ENCODE measurements at regions not wholly inside any gene's neighbourhood (a gene's known extent, or its start where the extent isn't known, plus 50 kb on each side); places are given as distances from the start of the nearest gene placed in this dataset.

GRCh38 chr5:157961176-157961575 lies 102.2 kb upstream of the CLINT1 start:
- TF ChIP-seq NR3C1 (CRISPR knock-in tag; conservative IDR thresholded peaks at IDR 0.05; ENCODE audit: low read depth) = no peak
- no peak for TF ChIP-seq NFYB (CRISPR knock-in tag; conservative IDR thresholded peaks at IDR 0.05; ENCODE audit: low read depth)
- TF ChIP-seq, protein P1, sequence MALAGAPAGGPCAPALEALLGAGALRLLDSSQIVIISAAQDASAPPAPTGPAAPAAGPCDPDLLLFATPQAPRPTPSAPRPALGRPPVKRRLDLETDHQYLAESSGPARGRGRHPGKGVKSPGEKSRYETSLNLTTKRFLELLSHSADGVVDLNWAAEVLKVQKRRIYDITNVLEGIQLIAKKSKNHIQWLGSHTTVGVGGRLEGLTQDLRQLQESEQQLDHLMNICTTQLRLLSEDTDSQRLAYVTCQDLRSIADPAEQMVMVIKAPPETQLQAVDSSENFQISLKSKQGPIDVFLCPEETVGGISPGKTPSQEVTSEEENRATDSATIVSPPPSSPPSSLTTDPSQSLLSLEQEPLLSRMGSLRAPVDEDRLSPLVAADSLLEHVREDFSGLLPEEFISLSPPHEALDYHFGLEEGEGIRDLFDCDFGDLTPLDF (CRISPR knock-in tag; IDR thresholded peaks at IDR 0.05) = no peak
- TF ChIP-seq CTCF (IDR thresholded peaks at IDR 0.05) = no peak
- TF ChIP-seq ZNF121 (CRISPR knock-in tag; IDR thresholded peaks at IDR 0.05) = no peak
- TF ChIP-seq IRF1 (CRISPR knock-in tag; IDR thresholded peaks at IDR 0.05) = no peak
- no peak for TF ChIP-seq TEAD1 (CRISPR knock-in tag; IDR thresholded peaks at IDR 0.05)
- no peak for TF ChIP-seq USF2 (CRISPR knock-in tag; IDR thresholded peaks at IDR 0.05)
- no peak for TF ChIP-seq ATF2 (CRISPR knock-in tag; IDR thresholded peaks at IDR 0.05; ENCODE audit: borderline replicate concordance, low read depth)
- TF ChIP-seq ESRRA (CRISPR knock-in tag; IDR thresholded peaks at IDR 0.05; ENCODE audit: borderline replicate concordance) = no peak
- TF ChIP-seq GTF2I (CRISPR knock-in tag; conservative IDR thresholded peaks at IDR 0.05) = no peak
- no peak for TF ChIP-seq NR2C2 (CRISPR knock-in tag; IDR thresholded peaks at IDR 0.05)
- TF ChIP-seq MYBL2 (CRISPR knock-in tag; IDR thresholded peaks at IDR 0.05) = no peak

Data from WTC11 (cell line).